ENCODE measurements at regions not wholly inside any gene's neighbourhood (a gene's known extent, or its start where the extent isn't known, plus 50 kb on each side); places are given as distances from the start of the nearest gene placed in this dataset.

DNA sequence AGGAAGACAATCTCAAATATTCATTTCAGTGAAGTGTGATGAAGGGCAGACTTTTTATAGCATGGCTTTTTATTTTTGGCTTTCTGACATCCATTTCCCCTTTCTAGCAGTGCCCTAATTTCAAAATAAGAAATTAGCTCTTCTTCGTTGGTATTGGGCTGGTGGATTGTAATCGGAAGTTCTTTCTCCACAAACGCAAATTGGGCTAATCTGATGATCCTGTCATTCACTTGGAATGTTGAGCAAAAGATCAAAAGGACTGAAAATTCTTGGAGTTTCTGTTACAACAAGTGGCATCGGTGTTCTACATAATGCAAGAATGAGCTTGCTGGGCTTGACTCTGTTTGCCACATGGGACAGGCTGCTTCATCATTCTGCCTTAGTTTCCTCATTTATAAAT lies 1182.8 kb downstream of the FLRT2 start:
- Mint-ChIP-seq H3K27ac (no peak overlapping the region), H3K36me3 (ENCODE audit: insufficient read depth) (no peaks in the 10 kb centered on the region), H3K9me3 (ENCODE audit: low read depth) (no peaks in the 10 kb centered on the region), H3K4me1 (ENCODE audit: low read depth) (peaks cover 20% of the 10 kb centered on the region), H3K4me3 (ENCODE audit: low read depth) (no peak overlapping the region), H3K27me3 (no peaks in the 10 kb centered on the region)
- TF ChIP-seq, protein P1, sequence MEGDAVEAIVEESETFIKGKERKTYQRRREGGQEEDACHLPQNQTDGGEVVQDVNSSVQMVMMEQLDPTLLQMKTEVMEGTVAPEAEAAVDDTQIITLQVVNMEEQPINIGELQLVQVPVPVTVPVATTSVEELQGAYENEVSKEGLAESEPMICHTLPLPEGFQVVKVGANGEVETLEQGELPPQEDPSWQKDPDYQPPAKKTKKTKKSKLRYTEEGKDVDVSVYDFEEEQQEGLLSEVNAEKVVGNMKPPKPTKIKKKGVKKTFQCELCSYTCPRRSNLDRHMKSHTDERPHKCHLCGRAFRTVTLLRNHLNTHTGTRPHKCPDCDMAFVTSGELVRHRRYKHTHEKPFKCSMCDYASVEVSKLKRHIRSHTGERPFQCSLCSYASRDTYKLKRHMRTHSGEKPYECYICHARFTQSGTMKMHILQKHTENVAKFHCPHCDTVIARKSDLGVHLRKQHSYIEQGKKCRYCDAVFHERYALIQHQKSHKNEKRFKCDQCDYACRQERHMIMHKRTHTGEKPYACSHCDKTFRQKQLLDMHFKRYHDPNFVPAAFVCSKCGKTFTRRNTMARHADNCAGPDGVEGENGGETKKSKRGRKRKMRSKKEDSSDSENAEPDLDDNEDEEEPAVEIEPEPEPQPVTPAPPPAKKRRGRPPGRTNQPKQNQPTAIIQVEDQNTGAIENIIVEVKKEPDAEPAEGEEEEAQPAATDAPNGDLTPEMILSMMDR (IDR thresholded peaks at IDR 0.05; ENCODE audit: unreplicated experiment): no peak
- no peak for DNase-seq (ENCODE audit: low spot score, unreplicated experiment)

DNA sequence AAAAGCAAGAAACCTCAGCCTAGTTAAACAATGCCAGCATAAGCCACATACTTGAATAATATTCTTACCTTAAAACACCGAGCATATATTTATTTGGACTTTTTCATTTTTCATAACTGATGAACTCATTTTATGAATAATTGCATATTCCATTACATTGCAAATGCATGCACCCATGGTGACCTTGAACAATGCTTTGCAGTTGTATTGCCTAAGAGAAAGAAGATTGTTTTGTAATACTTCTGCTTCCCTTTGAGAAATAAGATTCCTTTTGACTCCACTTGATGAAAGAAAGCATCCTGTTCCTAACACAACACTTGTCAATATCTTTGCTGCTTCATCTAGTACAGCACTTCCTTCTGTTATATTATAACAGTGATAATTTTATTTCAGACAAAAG lies 1182.2 kb downstream of the FLRT2 start:
- H3K4me1 Mint-ChIP-seq (ENCODE audit: low read depth): peaks cover 21% of the 10 kb centered on the region
- TF ChIP-seq, protein P1 (IDR thresholded peaks at IDR 0.05; ENCODE audit: unreplicated experiment): no peak
- H3K27ac Mint-ChIP-seq: no peak overlapping the region
- H3K4me3 Mint-ChIP-seq (ENCODE audit: low read depth): no peak overlapping the region
- DNase-seq (ENCODE audit: low spot score, unreplicated experiment): no peak
- H3K27me3 Mint-ChIP-seq: no peaks in the 10 kb centered on the region
- H3K9me3 Mint-ChIP-seq (ENCODE audit: low read depth): no peaks in the 10 kb centered on the region
- H3K36me3 Mint-ChIP-seq (ENCODE audit: insufficient read depth): no peaks in the 10 kb centered on the region

GRCh38 chr14:86708846-86709339 lies 1178.9 kb downstream of the FLRT2 start:
- Mint-ChIP-seq H3K27me3 (no peaks in the 10 kb centered on the region), H3K4me3 (ENCODE audit: low read depth) (no peak overlapping the region), H3K27ac (no peak overlapping the region), H3K9me3 (ENCODE audit: low read depth) (peaks cover 6% of the 10 kb centered on the region), H3K36me3 (ENCODE audit: insufficient read depth) (no peaks in the 10 kb centered on the region), H3K4me1 (ENCODE audit: low read depth) (peaks cover 21% of the 10 kb centered on the region)
- DNase-seq (ENCODE audit: low spot score, unreplicated experiment): no peak
- TF ChIP-seq, protein P1 (IDR thresholded peaks at IDR 0.05; ENCODE audit: unreplicated experiment): no peak

- no peak overlapping the region for H3K27ac Mint-ChIP-seq
- peaks cover 6% of the 10 kb centered on the region for H3K9me3 Mint-ChIP-seq (ENCODE audit: low read depth)
- DNase-seq (ENCODE audit: low spot score, unreplicated experiment): no peak
- peaks cover 18% of the 10 kb centered on the region for H3K4me1 Mint-ChIP-seq (ENCODE audit: low read depth)
- TF ChIP-seq, protein P1 (IDR thresholded peaks at IDR 0.05; ENCODE audit: unreplicated experiment): no peak
- no peak overlapping the region for H3K4me3 Mint-ChIP-seq (ENCODE audit: low read depth)
- H3K27me3 Mint-ChIP-seq: no peaks in the 10 kb centered on the region
- H3K36me3 Mint-ChIP-seq (ENCODE audit: insufficient read depth): no peaks in the 10 kb centered on the region
These were observed 1177.1 kb downstream of the FLRT2 start for GRCh38 chr14:86707071-86707470.

- peaks cover 5% of the 10 kb centered on the region for H3K9me3 Mint-ChIP-seq (ENCODE audit: low read depth)
- H3K27ac Mint-ChIP-seq: no peak overlapping the region
- DNase-seq (ENCODE audit: low spot score, unreplicated experiment): no peak
- TF ChIP-seq, protein P1 (IDR thresholded peaks at IDR 0.05; ENCODE audit: unreplicated experiment): no peak
- no peaks in the 10 kb centered on the region for H3K36me3 Mint-ChIP-seq (ENCODE audit: insufficient read depth)
- no peaks in the 10 kb centered on the region for H3K27me3 Mint-ChIP-seq
- H3K4me1 Mint-ChIP-seq (ENCODE audit: low read depth): no peaks in the 10 kb centered on the region
- no peak overlapping the region for H3K4me3 Mint-ChIP-seq (ENCODE audit: low read depth)
These were observed 1153.6 kb downstream of the FLRT2 start for GRCh38 chr14:86683561-86683960.
